ENCODE measurements at regions not wholly inside any gene's neighbourhood (a gene's known extent, or its start where the extent isn't known, plus 50 kb on each side); places are given as distances from the start of the nearest gene placed in this dataset.
"Not testable (repeated sequence)": the region's sequence is repeated elsewhere in the genome, so short reads cannot be mapped to it uniquely, and the experiment has no call there.

DNA sequence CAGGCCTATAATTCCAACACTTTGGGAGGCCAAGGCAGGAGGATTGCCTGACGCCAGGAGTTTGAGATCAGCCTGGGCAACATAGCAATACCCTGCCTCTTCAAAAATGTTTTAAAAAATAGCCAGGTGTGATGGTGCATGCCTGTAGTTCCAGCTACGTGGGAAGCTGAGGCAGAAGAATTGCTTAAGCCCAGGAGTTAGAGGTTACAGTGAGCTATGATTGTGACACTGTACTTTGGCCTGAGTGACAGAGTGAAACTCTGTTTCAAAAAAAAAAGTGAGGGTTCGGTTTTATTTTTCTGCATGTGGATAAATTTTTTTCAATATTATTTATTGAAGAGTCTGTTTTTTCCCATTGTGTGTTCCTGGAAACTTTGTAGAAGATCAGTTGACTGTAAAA, 208.1 kb downstream of the SLC4A3 start:
- no peak for DNase-seq (ENCODE audit: low spot score)

GRCh38 chr2:219836647-219837177, 209.3 kb downstream of the SLC4A3 start:
- no peak for DNase-seq (ENCODE audit: low spot score)

DNA sequence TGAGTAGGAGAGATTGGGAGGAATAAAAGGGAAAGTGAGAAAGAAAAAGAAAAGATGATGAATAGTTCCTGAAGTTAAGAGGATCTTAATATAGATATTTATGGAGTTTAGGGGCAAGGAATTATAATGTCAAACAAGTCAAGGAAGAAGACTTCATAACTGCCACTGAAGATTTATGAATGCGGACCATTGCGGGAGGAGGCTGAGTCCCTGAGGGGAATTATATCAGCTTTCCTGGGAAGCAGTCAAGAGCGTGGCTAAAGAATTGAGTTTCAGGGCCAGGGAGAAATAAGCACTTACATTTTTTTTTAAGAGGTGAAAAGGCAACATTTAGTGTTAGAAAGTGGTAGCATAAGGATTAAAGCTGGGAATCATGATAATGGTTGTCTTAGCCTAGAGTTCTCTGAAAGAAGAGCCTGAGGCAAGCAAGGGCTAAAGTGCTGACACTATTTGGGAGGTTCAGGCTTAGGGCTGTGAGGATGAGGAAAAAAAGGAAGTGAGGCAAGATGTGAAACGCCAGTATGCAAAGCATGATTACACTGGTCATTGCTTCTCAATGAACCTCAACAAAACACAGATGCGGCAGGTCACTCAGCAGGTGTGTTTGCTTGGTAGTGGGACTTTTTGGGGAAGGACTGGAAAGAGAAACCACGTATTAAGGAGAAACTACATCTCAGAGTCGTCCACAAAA, 217.1 kb downstream of the SLC4A3 start:
- DNase-seq (ENCODE audit: low spot score), result no peak

DNA sequence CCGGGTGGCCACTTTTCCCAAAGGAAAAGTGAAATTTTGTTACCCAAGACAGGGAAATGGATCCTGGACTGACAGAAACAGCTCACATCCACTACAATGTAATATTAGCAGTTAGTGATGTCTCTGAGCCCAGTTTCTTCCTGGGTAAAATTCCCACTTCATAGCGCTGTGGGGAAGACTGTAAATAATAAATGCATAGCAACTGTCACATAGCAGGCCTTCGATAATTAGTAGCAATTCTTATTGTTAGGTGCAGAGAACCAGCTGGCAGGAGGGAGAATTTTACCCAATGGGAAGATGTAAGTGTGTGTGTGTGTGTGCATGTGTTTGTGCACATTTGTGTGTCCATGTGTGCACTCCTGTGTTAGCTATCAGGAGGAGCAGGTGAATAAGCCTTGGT, 221.5 kb downstream of the SLC4A3 start:
- no peak for DNase-seq (ENCODE audit: low spot score)

GRCh38 chr2:219851169-219851568, 223.7 kb downstream of the SLC4A3 start:
- peak; percentile 79 for DNase-seq (ENCODE audit: low spot score)

DNA sequence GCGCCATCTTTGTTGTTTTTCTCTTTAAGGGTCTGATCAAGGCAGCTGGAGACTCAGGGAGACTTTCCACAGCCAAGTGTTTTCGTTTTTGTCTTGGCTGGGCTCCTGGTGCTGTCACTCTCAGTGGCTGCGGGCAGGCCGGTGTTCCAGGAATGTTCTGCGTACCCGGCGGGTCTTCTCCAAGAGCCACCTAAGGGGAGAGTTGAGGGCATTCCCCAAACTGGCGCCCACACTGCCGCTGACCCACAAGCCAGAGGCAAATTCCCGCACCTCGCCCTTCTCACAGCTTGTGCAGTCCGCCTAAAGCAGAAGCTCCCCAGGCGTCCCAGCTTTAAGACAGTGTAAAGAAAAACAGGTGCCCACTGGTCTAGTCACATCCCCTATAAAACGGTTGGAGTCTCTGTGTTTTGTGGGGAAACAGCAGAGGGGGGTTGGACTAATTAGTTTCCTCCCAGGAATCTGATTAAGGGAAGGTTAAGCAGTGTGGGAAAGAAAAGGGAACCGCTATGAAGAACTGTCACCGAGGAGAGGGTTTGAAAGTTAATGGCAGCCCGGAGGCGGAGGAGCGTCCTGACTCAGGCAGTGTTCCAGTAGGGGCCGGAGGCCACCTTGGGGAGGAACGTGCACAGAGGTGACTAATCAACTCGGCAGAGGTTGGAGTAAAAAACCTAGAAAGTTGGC, 224.5 kb downstream of the SLC4A3 start:
- DNase-seq (ENCODE audit: low spot score), result peak; percentile 27

DNA sequence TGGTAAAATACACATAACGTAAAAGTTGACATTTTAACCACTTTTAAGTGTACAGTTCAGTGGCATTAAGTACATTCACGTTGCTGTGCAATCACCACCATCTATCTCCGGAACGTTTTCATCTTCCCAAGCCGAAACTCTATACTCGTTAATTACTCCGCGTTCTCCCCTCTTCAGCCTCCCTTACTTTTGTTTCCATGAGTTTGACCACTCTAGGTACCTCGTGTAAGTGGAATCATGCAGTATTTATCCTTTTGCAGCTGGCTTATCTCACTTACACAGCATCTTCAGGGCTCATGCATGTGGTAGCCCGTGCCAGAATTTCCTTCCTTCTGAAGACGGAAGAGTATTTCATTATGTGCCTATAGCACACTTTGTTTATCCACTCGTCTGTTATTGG, 225.2 kb downstream of the SLC4A3 start:
- no peak for DNase-seq (ENCODE audit: low spot score)

- no peak for DNase-seq (ENCODE audit: low spot score)
Measured at GRCh38 chr2:219856602-219857001, 229.2 kb downstream of the SLC4A3 start.

- DNase-seq (ENCODE audit: low spot score), result no peak
Measured at GRCh38 chr2:219857751-219858150, 230.3 kb downstream of the SLC4A3 start.

DNA sequence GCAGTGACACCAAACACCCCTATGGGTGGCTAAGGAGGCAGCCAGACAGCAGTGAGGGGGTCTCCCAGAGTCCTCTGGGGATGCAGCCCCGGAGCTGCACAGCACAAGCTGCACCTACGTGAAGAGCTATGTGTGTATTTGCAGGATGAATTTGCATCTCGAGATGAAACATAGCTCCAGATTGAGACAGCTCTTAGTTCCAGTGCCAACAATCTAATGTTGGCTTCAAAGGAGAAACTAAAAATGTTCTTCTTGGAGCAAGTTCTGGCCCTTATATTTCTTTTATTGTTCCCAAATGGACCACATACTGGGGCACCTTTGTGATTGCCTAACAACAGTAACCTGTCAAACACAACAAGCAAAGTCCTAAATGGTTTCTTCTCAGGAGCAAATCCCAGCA, 233.9 kb downstream of the SLC4A3 start:
- no peak for DNase-seq (ENCODE audit: low spot score)

- no peak for DNase-seq (ENCODE audit: low spot score)
Measured at GRCh38 chr2:219864154-219864553, 236.7 kb downstream of the SLC4A3 start.

DNA sequence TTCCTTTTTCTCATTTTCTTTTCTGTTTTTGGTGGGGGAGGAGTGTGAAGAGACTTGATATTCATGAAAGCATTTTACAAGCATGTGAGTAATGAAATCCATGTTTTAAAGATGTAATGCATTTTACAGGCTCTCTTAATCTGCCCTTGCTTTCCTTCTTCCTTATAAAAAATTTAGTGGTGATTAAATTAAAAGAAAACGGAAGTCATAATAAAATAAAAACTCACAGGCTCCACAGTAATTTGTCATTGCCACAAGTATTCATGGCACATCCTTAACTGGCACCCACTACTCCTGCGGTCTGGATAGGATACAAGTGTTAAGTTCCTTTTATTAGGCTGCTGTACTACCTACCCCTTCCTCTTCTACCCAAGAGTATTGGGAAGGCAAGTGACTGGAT, 241.2 kb downstream of the SLC4A3 start:
- no peak for DNase-seq (ENCODE audit: low spot score)

GRCh38 chr2:219870041-219870440, 242.6 kb downstream of the SLC4A3 start:
- DNase-seq (ENCODE audit: low spot score), result no peak

DNA sequence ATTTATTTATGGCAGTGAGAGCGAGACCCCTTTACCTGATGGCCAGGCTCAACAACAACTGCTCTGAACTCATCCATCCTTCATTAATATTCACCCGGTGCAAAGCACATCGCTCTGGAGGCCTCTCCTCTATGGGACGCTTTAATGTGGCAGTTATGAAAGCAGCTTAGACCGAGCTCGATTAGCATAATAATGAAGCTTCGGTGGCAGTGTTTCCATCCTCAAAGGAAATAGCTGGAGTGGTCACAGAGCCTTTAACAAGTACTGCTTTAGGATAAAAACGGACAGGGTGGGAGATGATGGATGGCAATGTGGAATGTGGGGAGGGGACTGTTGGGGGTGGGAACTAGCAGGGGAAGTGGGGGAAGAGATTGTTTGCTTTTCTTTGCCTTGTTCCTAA, 243.9 kb downstream of the SLC4A3 start:
- peak; percentile 27 for DNase-seq (ENCODE audit: low spot score)

DNA sequence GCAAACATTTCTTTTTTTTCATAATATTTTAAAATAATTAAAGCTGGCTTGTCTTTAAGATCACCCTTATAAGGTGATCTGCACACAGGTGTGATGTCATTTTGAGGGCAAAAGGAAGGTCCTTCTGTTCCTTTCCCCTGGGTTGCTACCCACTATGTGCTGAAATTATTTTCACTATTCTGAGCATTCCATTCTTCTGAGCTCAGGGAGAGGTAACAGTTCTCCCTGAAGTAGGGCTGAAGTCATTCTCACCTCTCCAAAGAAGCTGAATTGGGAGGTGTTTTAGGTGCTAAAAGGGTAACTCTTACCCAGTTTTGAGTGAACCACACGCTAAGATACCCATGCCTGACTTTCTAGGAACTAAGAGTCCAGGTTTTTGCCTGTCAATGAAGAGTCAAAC, 247.6 kb downstream of the SLC4A3 start:
- DNase-seq (ENCODE audit: low spot score), result no peak

GRCh38 chr2:219875986-219876385, 248.6 kb downstream of the SLC4A3 start:
- not testable (repeated sequence) for DNase-seq (ENCODE audit: low spot score)

GRCh38 chr2:219876931-219877330, 249.5 kb downstream of the SLC4A3 start:
- DNase-seq (ENCODE audit: low spot score), result no peak

DNA sequence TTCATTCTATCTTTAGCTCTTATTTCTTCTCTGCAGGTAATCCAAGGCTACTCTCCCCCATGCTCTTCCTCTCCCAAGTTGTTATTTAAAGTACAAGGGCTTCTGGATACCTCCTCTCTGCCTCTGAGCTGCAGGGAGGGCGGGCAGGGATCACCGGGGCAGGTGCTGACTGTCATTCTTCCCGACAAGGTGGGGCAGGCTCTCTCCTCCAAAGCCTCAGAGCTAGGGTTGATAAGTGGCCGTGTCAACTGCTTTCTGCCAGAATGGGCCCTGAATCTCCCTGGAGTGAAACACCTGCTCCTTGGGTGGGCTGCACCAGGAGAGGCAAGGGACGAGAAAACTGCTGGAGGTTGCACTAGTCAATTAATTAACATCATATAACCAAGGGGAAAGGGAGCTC, 250.3 kb downstream of the SLC4A3 start:
- peak; percentile 26 for DNase-seq (ENCODE audit: low spot score)

DNA sequence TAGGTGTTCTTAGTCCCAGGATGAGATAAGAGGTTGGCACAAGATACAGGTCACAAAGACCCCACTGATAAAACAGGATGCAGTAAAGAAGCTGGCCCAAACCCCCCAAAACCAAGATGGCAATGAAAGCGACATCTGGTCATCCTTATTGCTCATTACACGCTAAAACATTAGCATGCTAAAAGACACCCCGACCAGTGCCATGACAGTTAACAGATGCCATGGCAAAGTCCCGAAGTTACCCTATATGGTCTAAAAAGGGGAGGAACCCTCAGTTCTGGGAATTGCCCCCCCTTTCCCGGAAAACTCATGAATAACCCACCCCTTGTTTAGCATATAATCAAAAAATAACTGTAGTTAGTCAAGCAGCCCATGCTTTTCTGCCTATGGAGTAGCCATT, 251.1 kb downstream of the SLC4A3 start:
- no peak for DNase-seq (ENCODE audit: low spot score)

- DNase-seq (ENCODE audit: low spot score), result no peak
Measured at GRCh38 chr2:219881851-219882250, 254.4 kb downstream of the SLC4A3 start.

DNA sequence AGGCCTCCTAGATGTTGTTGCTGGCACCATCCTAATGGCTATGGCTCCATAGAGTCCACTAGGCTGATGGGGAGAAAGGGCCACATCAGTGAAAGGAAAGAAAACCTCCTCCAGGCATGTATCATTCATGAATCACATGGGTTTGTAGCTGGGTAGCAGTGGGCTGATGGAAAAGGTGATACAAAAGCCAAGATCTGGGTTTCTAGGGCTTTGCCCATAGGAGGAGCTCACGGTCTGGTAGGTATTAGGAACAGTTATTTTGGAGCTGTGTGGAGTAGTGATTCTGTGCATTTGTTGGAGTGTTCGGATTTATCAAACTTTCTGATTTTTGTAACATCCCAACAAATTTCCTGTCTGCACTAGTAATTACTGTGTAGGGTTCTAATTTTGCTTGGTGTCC, 259.2 kb downstream of the SLC4A3 start:
- DNase-seq (ENCODE audit: low spot score), result peak; percentile 42

DNA sequence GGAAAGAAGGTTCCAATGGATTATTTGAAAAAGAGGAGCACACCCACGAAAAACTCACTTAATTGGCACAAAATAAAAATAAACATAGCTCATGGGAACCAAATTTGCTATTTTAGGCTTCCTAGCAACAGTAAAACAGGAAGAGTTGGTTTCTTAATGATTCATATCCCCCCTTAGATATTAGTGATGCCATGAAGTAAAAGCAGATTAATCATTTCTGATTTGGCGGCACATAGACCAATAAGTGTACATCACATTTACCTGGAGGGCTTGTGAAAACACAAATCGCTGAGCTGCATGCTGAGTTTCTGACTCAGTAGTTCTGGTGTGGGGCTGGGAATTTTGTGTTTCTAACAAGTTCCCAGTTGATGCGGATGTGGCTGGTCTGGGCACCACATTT, 260.4 kb downstream of the SLC4A3 start:
- DNase-seq (ENCODE audit: low spot score), result no peak

- DNase-seq (ENCODE audit: low spot score), result no peak
Measured at GRCh38 chr2:219893541-219893940, 266.1 kb downstream of the SLC4A3 start.

DNA sequence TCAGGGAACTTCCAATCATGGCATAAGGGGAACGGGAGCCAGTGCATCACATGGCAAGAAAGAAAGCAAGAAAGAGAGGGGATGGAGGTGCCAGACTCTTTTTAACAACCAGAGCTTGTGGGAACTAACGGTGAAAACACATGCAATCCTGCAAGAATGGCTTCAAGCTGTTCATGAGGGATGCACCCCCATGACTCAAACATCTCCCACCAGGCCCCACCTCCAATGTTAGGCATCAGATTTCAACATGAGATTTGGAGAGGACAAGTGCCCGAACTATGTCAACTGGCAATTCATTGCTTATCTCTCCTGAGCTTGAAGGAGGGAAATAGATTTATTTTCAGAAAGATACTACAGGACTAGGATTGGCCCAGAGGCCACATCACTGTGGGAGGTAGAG, 270.0 kb downstream of the SLC4A3 start:
- no peak for DNase-seq (ENCODE audit: low spot score)

Measured in iPS-NIHi11 (cell line).